Activated CD4-positive, alpha-beta T cell treated with anti-CD3 and anti-CD28 coated beads, Interleukin-2, amount 10 ng/mL, durations not matched to agents 24 days and 14 days (primary cell): ENCODE measurements at regions not wholly inside any gene's neighbourhood (a gene's known extent, or its start where the extent isn't known, plus 50 kb on each side); places are given as distances from the start of the nearest gene placed in this dataset.
"Not testable (repeated sequence)": the region's sequence is repeated elsewhere in the genome, so short reads cannot be mapped to it uniquely, and the experiment has no call there.

ENCODE experiments used
- DNase-seq: peaks from one replicate; pipeline ENCODE4 v3.0.0; 2022
- H3K27ac Mint-ChIP-seq: one replicate; pipeline ENCODE4 v1.8.0; 2022; ENCODE audit warnings: mild to moderate bottlenecking, mixed read lengths
- H3K27me3 Mint-ChIP-seq: one replicate; pipeline ENCODE4 v1.8.0; 2022; ENCODE audit warnings: mixed read lengths
- H3K36me3 Mint-ChIP-seq: one replicate; pipeline ENCODE4 v1.8.0; 2022; ENCODE audit warnings: low read depth, mild to moderate bottlenecking, mixed read lengths
- H3K4me1 Mint-ChIP-seq: one replicate; pipeline ENCODE4 v1.8.0; 2021; ENCODE audit warnings: mixed read lengths
- H3K4me3 Mint-ChIP-seq: one replicate; pipeline ENCODE4 v1.8.0; 2022; ENCODE audit warnings: mild to moderate bottlenecking, moderate library complexity, mixed read lengths
- H3K9me3 Mint-ChIP-seq: one replicate; pipeline ENCODE4 v1.8.0; 2021; ENCODE audit warnings: mixed read lengths
- intact Hi-C: fragments of 100-400 bp; cut with micrococcal nuclease; formaldehyde crosslinking; loops from one replicate; pipeline ENCODE4 v1.15.1; 2023

DNA sequence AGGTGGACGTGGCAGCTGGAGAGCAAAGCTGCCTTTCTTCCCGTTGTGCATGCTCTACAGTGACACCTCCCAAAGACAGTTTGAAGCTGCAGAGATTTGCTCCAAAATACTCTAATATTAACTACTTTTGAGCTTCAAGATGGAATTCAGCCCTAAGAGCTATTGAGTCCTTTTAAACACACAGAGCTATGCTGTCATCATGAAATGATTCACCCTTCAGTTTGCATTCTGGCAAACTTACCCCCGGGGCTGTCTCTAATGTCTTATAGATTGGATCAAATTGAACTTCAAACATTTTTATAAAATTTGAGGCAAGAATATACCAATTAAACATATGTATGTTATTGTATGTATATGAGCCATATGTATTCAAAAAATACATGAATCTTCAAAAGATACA, 110.7 kb upstream of the EFEMP1 start:
- Mint-ChIP-seq H3K27ac (no peak overlapping the region), H3K4me1 (no peaks in the 10 kb centered on the region), H3K36me3 (no peaks in the 10 kb centered on the region), H3K27me3 (no peaks in the 10 kb centered on the region), H3K9me3 (no peaks in the 10 kb centered on the region), H3K4me3 (no peak overlapping the region)
- intact Hi-C loops: no loop called here
- DNase-seq: no peak

DNA sequence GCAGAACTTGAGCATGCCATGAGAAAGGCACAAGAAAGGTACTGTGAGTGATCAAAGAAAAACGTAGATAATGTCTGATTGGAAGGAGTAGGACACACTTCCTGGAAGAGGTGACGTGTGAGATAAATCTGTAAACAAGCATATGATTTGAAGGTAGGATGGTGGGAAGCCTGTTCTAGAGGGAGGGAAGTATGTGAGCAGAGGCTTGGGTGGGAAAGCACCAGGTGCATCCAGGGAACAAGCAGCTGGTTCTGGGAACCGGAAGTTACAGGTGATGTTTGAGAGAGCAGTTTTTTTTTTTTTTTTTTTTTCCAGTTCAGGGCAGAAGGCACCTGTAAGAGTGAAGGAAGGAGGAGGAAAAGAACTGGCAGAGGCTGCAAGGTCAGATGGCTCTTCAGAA, 116.6 kb upstream of the EFEMP1 start:
- Mint-ChIP-seq H3K36me3 (no peaks in the 10 kb centered on the region), H3K27me3 (no peaks in the 10 kb centered on the region), H3K27ac (no peak overlapping the region), H3K4me3 (no peak overlapping the region), H3K9me3 (no peaks in the 10 kb centered on the region), H3K4me1 (no peaks in the 10 kb centered on the region)
- no peak for DNase-seq
- intact Hi-C loops: no loop called here

DNA sequence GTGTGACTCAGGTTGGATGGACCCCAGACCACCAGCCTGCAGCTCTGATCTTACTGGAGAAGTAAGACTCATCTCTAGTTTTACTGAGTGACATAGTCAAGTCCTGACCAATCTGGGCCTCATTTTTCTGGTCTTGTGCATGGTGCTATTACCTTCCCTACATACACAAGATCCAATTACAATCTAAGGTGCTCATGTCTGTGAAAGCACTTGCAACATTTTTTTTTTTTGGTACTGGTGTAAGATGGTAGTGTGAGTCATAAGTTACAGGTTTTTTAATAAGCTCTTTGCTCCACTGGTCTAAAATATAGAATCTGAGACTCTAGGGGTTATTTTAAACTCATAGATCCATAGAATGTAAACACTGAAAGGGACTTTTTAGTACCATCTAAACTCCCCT, 117.3 kb upstream of the EFEMP1 start:
- no peaks in the 10 kb centered on the region for H3K4me1 Mint-ChIP-seq
- H3K36me3 Mint-ChIP-seq: no peaks in the 10 kb centered on the region
- no peak overlapping the region for H3K4me3 Mint-ChIP-seq
- intact Hi-C loops: no loop called here
- H3K27me3 Mint-ChIP-seq: no peaks in the 10 kb centered on the region
- no peak for DNase-seq
- H3K9me3 Mint-ChIP-seq: no peaks in the 10 kb centered on the region
- H3K27ac Mint-ChIP-seq: no peak overlapping the region

DNA sequence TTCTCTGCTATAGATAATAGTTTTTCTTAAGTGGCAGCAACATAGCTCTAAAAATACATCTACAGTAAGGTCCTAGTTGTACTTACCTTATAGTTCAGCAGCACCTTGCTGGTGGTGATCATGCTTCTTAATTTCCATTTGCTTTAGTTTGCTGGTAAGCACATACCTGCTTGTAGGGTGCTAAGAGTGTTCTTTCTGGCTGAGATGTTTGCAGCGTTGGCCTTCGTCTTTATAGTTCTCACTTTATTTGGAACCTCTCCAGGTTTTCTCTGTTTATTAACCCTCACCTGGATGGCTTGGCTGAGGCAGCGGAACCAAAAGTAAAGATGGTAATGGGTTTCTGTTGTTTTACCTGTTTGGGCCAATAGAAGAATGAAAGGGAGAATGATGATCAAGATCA, 123.6 kb upstream of the EFEMP1 start:
- no peak for DNase-seq
- no peaks in the 10 kb centered on the region for H3K4me1 Mint-ChIP-seq
- no peaks in the 10 kb centered on the region for H3K9me3 Mint-ChIP-seq
- H3K36me3 Mint-ChIP-seq: no peaks in the 10 kb centered on the region
- H3K27ac Mint-ChIP-seq: no peak overlapping the region
- H3K27me3 Mint-ChIP-seq: no peaks in the 10 kb centered on the region
- no peak overlapping the region for H3K4me3 Mint-ChIP-seq
- intact Hi-C loops: no loop called here

DNA sequence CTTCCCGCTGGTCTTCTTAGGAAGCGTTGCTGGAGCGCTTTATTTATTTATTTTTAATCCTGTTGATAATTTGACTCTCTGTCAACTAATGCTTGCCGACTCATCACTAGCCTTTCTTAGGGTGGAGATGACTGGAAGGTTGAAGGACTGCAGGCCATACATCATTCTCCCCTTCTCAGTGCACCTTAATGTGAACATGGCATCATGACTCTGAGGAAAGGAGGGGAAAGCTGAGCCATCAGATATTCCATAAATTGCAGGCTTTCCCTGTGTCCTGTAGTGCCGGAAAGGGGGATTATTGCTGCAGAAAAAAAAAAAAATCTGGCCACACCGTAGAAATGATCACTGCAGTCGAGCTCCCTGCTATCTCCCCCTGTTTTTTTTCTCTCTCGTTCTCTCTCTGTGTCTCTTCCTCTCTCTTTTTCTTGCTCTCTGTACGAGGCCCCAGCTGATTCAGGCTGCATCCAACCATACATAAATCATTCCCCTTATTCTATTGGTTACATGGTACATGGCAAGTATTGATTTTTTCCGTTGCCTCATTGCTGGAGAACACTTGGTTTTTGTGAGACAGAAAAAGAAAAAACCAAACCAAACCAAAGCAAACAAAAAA, 125.8 kb upstream of the EFEMP1 start:
- DNase-seq: no peak
- intact Hi-C loops: no loop called here
- Mint-ChIP-seq H3K9me3 (no peaks in the 10 kb centered on the region), H3K4me3 (no peak overlapping the region), H3K27ac (no peak overlapping the region), H3K27me3 (no peaks in the 10 kb centered on the region), H3K36me3 (no peaks in the 10 kb centered on the region), H3K4me1 (no peaks in the 10 kb centered on the region)

DNA sequence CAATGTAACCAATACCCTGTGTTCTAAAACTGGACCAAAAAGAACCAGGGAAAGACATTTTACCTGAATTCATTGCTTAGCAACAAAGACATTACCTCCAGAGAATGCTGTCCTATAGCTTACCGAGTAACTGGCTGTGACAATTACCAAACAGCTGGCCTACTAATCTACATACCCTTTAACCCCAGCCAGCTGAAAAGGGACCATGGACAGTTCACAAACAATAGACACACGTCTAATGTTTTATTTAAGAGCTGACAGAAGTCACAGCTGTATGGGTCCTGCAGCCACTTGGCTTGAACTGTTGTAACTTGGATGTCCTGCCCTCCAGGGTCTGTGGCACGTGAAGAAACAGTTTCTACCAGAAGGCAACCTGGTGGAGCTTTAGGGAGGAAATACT, 130.1 kb upstream of the EFEMP1 start:
- Mint-ChIP-seq H3K27me3 (no peaks in the 10 kb centered on the region), H3K36me3 (no peaks in the 10 kb centered on the region)
- intact Hi-C loops: no loop called here

DNA sequence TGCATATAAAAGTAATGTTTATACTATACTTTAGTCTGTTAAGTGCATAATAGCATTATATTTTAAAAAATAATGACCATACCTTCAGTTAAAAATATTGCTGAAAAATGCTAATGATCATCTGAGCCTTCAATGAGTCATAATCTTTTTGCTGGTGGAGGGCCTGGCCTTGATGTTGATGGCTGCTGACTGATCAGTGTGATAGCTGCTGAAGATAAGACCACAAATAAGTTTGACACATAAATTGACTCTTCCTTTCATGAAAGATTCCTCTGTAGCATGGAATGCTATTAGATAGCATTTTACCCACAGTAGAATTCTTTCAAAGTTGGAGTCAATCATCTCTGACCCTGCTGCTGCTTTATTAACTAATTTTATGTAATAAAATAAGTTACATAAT, 128.4 kb upstream of the CCDC85A start:
- H3K27me3 Mint-ChIP-seq: no peaks in the 10 kb centered on the region
- no peak overlapping the region for H3K27ac Mint-ChIP-seq
- no peaks in the 10 kb centered on the region for H3K4me1 Mint-ChIP-seq
- no peak for DNase-seq
- H3K9me3 Mint-ChIP-seq: no peaks in the 10 kb centered on the region
- no peaks in the 10 kb centered on the region for H3K36me3 Mint-ChIP-seq
- intact Hi-C loops: no loop called here
- no peak overlapping the region for H3K4me3 Mint-ChIP-seq

More for the DNA sequence above, 130.1 kb upstream of the EFEMP1 start:
- Mint-ChIP-seq H3K27ac (no peak overlapping the region), H3K9me3 (no peaks in the 10 kb centered on the region), H3K4me1 (no peaks in the 10 kb centered on the region), H3K4me3 (no peak overlapping the region)
- DNase-seq: no peak

DNA sequence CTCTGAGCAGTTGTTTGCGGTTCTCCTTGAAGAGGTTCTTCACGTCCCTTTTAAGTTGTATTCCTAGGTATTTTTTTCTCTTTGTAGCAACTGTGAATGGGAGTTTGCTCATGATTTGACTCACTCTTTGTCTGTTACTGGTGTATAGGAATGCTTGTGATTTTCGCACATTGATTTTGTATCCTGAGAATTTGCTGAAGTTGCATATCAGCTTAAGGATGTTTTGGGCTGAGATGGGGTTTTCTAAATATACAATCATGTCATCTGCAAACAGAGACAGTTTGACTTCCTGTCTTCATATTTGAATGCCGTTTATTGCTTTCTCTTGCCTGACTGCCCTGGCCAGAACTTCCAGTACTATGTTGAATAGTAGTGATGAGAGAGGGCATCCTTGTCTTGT, 122.5 kb upstream of the CCDC85A start:
- DNase-seq, H3K9me3 Mint-ChIP-seq, H3K4me3 Mint-ChIP-seq, H3K27ac Mint-ChIP-seq, H3K4me1 Mint-ChIP-seq, H3K27me3 Mint-ChIP-seq, intact Hi-C loops, H3K36me3 Mint-ChIP-seq: not testable (repeated sequence)

DNA sequence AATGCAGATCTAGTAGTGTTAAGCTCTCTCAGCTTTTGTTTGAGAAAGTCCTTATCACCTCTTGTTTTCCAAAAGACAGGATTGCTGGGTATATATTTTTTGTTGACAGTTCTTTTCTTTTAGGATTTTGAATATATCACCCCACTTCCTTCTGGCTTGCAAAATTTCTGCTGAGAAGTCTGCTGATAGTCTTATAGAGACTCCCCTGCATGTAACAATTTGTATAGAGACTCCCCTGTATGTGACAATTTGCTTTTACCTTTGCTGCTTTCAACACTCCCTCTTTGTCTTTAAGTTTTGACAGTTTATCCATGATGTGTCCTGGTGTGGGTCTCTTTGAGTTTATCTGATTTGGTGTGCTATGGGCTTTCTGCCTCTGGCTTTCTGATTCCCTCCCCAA, 115.0 kb upstream of the CCDC85A start:
- H3K27ac Mint-ChIP-seq: no peak overlapping the region
- H3K4me1 Mint-ChIP-seq: no peaks in the 10 kb centered on the region
- H3K27me3 Mint-ChIP-seq: no peaks in the 10 kb centered on the region
- no peak overlapping the region for H3K4me3 Mint-ChIP-seq
- no peak for DNase-seq
- H3K36me3 Mint-ChIP-seq: no peaks in the 10 kb centered on the region
- H3K9me3 Mint-ChIP-seq: no peaks in the 10 kb centered on the region
- intact Hi-C loops: no loop called here

DNA sequence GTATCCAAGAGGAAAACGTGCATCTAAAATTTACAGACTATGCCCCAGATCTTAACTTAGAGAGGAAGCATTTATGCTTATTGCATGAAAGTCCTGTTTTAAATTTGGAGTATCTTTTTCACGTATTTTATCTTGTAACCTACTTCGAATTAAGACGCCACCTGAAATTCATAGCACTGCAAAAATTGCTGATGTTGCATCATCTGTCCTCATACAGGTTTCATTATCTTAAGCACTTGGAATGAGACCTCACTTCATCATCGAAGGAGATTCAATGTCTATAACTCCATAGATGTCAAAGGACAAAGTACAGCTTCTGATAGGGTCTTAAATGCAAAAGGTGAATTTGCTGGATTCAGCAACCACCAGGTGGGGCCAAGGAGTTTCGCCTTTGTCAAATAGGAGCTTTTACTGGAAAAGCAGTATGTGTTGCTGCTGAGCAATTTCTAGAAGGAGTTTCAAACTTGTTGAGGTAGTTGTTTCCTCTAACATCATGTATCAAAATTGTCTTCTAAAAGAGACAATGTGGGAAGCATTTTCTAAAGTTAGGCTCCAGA, 106.4 kb upstream of the CCDC85A start:
- H3K27ac Mint-ChIP-seq: no peak overlapping the region
- intact Hi-C loops: no loop called here

DNA sequence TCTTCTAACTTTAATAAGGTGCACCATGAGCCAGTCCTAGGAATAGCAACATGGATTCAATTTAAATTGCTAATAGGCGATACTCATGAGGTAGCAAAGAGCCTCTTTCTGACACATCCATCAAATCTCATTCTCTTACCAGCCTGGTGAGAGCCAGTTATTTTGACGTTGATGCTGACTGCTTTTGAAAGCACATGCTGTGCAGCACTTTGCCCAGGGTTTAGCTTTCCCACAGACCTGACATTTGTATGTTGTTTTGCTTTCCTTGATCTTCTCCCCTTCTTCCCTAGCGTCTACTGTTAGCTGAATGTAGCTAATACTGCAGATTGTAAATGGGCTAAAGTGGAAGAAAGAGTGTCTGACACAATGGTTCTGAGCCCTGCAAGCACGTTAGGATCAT, 101.1 kb upstream of the CCDC85A start:
- Mint-ChIP-seq H3K27me3 (no peaks in the 10 kb centered on the region), H3K4me3 (no peak overlapping the region), H3K36me3 (no peaks in the 10 kb centered on the region), H3K27ac (no peak overlapping the region), H3K9me3 (no peaks in the 10 kb centered on the region), H3K4me1 (no peaks in the 10 kb centered on the region)
- intact Hi-C loops: no loop called here
- DNase-seq: no peak

More for the DNA sequence above, 106.4 kb upstream of the CCDC85A start:
- no peaks in the 10 kb centered on the region for H3K27me3 Mint-ChIP-seq
- no peaks in the 10 kb centered on the region for H3K4me1 Mint-ChIP-seq
- no peaks in the 10 kb centered on the region for H3K36me3 Mint-ChIP-seq
- H3K4me3 Mint-ChIP-seq: no peak overlapping the region
- DNase-seq: no peak
- H3K9me3 Mint-ChIP-seq: no peaks in the 10 kb centered on the region

DNA sequence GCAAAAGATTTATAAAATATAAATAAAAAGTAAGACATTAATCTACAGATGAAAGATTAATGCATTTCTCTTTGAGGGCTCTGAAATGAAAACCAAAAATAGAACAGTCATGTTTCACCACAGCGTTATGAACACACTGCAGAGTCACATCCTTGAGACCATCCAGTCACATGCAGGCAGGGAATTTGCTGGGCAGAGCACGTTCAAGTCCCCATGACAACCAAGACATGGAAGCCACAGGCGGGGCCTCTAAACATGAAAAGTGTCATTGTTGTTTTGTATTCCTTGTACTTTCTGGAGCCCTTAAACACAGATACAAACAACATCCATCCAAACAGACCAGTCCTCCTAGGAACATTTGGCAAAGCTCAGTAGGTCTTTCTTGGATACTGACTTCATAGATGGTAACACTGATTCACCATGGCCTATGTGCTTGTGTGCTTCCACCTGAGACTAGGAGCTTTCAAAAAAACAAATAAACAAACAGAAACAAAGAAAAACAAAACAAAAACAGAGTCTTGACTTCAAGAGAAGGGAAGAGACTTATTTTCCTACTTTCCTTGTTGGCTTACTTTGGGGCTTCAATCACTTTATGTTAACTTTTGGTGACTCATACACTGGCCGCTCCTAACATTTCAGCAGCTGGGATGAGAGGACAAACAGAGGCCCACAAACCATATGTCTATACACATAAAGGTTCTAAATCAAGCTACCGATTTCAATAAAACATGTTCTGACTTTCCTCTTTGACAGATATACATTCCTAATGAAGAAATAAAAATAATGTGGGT, 99.5 kb upstream of the CCDC85A start:
- Mint-ChIP-seq H3K27me3 (no peaks in the 10 kb centered on the region), H3K36me3 (no peaks in the 10 kb centered on the region), H3K4me3 (no peak overlapping the region), H3K9me3 (no peaks in the 10 kb centered on the region), H3K4me1 (no peaks in the 10 kb centered on the region), H3K27ac (no peak overlapping the region)
- DNase-seq: no peak
- intact Hi-C loops: no loop called here

DNA sequence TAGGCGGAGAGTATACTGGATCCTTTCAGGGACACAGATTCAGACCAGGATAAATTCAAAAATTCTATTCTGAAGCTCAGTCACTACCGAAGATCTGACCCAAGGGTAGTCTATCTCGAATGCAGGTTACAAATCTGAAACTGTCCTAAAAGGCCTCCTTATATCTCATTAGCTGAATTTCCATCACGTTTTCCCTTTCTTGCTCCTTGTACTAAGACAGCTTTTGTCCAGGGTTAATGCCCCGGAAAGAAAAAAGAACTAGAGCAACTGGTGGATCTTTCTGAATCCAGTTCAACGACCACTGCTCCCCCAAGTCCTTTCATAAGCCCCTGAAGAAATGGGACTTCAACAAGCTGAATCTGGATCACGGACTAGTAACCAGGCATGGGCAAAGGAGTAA, 97.5 kb upstream of the CCDC85A start:
- intact Hi-C loops: no loop called here
- H3K4me1 Mint-ChIP-seq: no peaks in the 10 kb centered on the region
- no peak for DNase-seq
- no peak overlapping the region for H3K4me3 Mint-ChIP-seq
- no peaks in the 10 kb centered on the region for H3K9me3 Mint-ChIP-seq
- H3K27me3 Mint-ChIP-seq: no peaks in the 10 kb centered on the region
- no peak overlapping the region for H3K27ac Mint-ChIP-seq
- no peaks in the 10 kb centered on the region for H3K36me3 Mint-ChIP-seq

DNA sequence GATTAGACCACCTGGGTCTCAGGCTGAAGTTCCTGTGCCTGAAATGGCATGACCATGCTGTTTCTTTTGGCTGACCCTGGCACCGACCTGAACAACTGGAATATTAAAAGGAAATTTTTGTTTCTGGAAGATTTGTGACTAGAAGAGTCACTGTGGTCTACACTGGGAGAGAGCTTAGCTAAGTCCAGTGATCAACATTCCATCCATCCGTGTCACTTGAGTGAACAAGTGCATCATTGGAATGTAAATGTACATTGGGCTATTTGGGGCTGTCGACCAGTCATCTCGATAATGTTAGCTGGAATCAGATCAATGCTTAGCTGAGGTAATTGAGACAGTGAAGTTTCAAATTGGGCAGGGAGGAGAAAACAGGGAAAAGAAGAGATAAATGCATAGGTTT, 95.4 kb upstream of the CCDC85A start:
- no peak overlapping the region for H3K27ac Mint-ChIP-seq
- no peaks in the 10 kb centered on the region for H3K36me3 Mint-ChIP-seq
- no peak overlapping the region for H3K4me3 Mint-ChIP-seq
- DNase-seq: no peak
- intact Hi-C loops: no loop called here
- H3K4me1 Mint-ChIP-seq: no peaks in the 10 kb centered on the region
- H3K9me3 Mint-ChIP-seq: no peaks in the 10 kb centered on the region
- no peaks in the 10 kb centered on the region for H3K27me3 Mint-ChIP-seq

DNA sequence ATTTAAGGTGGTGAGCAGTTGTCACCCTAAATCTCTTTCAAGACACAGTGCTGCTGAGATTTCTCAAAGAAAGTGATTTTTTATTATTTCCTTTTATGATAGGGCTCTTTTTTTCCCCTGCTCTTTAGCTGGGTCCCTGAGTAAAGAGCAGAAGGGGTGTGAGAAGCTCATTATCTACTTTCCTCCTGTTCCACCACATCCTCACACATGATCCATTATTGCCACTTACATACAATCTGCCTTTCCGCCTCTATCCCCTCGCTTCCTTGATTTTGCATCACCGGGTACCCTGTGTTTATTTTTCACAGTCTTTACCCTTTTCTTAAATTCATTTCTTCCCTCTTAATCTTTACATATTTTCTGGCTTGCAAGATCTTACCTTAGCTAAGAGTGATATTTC, 93.9 kb upstream of the CCDC85A start:
- Mint-ChIP-seq H3K27me3 (no peaks in the 10 kb centered on the region), H3K4me1 (no peaks in the 10 kb centered on the region), H3K36me3 (no peaks in the 10 kb centered on the region), H3K4me3 (no peak overlapping the region), H3K27ac (no peak overlapping the region), H3K9me3 (no peaks in the 10 kb centered on the region)
- intact Hi-C loops: no loop called here
- no peak for DNase-seq
